GM12874 (cell line): ENCODE measurements at regions not wholly inside any gene's neighbourhood (a gene's known extent, or its start where the extent isn't known, plus 50 kb on each side); places are given as distances from the start of the nearest gene placed in this dataset.

Experiments used
- TF ChIP-seq, protein P1 (sequence below): IDR thresholded peaks from 2 replicates; pipeline ENCODE4 v1.5.1; 2011; ENCODE audit warnings: low read depth, mild to moderate bottlenecking, control low read depth, low read length, moderate library complexity; ENCODE audit not compliant: insufficient read depth

DNA sequence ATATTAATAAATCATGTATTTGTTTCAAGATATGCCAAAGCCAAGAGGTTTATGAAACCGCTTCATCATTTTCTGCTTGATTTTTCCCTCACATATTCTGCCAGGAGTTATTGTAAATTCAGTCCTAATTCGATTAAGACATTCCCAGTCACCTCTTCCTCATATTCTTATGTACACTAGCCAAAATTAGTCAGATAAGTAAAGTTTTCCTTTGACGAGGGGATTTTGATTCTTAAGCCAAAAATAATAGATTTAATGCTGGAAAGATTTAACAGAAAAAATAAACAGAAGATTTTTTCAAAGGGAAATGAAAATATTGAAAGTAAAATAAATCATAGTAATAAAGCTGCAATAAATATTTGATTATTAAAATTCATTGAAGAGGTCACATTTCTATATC lies 51.0 kb upstream of the VEGFC start:
- TF ChIP-seq, protein P1, sequence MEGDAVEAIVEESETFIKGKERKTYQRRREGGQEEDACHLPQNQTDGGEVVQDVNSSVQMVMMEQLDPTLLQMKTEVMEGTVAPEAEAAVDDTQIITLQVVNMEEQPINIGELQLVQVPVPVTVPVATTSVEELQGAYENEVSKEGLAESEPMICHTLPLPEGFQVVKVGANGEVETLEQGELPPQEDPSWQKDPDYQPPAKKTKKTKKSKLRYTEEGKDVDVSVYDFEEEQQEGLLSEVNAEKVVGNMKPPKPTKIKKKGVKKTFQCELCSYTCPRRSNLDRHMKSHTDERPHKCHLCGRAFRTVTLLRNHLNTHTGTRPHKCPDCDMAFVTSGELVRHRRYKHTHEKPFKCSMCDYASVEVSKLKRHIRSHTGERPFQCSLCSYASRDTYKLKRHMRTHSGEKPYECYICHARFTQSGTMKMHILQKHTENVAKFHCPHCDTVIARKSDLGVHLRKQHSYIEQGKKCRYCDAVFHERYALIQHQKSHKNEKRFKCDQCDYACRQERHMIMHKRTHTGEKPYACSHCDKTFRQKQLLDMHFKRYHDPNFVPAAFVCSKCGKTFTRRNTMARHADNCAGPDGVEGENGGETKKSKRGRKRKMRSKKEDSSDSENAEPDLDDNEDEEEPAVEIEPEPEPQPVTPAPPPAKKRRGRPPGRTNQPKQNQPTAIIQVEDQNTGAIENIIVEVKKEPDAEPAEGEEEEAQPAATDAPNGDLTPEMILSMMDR: no peak

DNA sequence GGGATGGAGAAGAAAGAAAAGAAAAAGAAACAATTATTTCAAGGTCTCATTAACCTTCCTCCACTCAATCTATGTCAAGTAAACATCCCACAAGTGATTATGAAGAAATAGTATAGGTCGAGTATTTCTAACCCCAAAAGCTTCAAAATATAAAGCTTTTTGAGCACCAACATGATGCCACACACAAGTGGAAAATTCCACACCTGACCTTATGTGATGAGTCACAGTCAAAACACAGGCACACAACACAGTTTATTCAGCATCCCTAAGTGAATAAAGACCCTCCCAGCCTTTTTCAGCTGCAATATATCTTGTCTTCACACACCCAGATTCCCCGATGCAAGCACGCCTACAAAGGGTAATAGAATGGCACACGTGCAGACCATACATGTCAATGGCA lies 51.7 kb upstream of the VEGFC start:
- TF ChIP-seq, protein P1: no peak

DNA sequence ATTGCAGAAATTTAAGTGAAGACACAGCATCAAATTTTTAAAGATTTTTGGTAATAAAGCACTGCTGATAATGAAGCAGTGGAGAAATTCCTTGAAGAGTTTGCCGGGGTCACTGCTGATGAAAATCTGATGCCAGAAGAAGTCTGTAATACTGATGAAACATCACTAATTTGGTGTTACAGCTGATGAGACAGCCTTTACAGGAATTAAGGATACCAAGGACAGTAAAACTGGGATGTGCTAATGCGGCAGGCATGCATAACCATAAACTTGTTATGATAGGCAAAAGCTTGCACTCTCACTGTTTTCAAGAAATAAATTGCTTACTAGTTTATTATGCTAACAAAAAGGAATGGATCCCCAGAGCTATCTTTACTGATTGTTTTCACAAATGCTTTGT lies 52.9 kb upstream of the VEGFC start:
- TF ChIP-seq, protein P1: no peak

DNA sequence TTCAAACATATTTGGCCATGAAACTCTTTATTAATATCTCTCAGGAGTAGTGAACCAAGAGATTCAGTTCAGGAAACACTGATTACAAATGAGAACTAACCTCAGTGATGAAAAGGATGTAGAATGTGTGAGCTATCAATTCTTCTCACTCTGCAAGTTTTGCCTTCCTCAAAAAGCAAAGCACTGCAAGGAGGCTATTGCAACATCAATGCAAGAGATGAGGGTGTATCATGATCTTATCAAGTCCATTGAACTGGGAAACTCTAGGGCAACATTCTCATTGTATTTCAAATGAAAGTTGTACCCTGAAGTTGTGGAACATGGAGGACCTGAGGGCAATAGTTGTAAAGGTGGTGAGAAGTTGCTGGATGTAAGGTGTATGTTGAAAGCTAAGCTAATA lies 56.4 kb upstream of the VEGFC start:
- TF ChIP-seq, protein P1: no peak

DNA sequence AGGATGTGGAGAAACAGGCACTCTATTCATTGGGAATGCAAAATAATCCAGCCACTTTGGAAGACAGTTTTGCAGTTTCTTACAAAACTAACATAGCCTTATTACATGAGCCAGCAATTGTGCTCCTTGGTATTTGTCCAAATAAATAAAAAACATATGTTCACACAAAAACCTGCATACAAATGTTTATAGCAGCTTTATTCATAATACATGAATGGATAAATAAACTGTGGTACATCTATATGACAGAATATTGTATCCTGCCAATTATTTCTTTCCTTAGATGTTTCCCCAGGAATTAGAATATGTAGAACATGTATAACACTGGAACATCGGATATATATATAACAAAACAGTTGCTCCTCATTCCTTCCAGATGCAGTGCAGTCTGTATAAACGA lies 57.7 kb upstream of the VEGFC start:
- TF ChIP-seq, protein P1: no peak

DNA sequence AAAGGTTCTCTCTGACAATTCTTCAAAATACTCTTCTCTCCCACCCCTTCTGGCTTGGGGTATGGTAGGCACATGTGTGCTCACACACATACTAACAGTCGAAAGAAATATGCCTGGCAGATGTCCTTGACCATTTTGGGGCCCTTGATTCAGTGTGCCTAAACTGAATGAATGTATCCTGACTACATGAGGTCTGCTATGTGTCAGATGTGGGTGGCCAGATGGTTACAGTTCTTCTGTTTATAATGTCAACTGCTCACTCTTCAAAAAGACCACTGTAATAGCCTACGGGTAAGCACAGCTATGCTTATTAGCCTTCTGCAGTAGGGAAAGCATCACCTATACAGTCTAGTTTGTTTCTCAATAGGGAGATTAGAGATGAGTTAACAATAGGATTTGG lies 63.7 kb upstream of the VEGFC start:
- TF ChIP-seq, protein P1: no peak

DNA sequence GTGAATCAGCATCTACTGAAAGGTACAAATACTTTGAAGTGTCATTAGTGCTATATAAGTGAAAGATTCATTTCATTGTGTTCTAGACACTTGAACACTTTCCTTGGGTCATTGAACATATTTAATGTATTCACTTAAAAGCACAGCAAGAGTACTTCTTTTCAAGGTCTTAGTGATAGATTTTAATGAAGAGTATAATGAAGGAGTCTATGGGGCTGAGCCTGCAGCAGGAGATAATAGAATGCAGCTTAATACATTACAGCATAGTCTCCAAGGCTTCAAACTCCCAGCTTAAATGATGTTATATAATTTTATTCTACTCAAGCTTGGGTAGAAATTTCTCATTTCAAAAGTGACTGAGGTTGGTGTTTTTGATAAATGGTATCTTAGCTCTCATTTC lies 66.1 kb upstream of the VEGFC start:
- TF ChIP-seq, protein P1: no peak

DNA sequence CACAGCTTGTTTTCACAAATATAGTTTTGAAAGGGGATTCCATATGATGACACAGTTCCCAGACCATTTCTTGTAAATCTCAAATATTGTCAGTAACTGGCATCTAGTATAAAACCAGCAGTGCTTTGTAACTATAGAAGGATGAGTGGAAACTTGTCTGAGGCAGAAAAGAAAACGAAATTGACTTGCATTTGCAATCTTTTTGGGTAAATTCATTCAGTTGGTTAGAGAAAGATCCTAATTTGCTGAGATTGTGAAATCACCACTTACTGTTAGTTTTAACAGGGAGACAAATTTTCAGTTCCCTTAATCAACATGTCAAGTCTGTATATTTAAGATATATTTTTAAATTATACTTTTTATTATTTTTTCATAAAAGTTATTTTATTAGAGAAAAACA lies 71.5 kb upstream of the VEGFC start:
- TF ChIP-seq, protein P1: no peak
